AG09319 (cell line): ENCODE measurements at regions not wholly inside any gene's neighbourhood (a gene's known extent, or its start where the extent isn't known, plus 50 kb on each side); places are given as distances from the start of the nearest gene placed in this dataset.

ENCODE experiments used
- DNase-seq: peaks from one replicate; pipeline ENCODE4 v3.0.0-alpha.2; 2010; ENCODE audit warnings: low read depth; ENCODE audit errors: extremely low read depth
- TF ChIP-seq, protein P1 (sequence below): IDR thresholded peaks from 2 replicates; pipeline ENCODE4 v1.5.1; 2011; ENCODE audit warnings: low read depth, mild to moderate bottlenecking, inconsistent platforms, low read length, moderate library complexity

- TF ChIP-seq, protein P1, sequence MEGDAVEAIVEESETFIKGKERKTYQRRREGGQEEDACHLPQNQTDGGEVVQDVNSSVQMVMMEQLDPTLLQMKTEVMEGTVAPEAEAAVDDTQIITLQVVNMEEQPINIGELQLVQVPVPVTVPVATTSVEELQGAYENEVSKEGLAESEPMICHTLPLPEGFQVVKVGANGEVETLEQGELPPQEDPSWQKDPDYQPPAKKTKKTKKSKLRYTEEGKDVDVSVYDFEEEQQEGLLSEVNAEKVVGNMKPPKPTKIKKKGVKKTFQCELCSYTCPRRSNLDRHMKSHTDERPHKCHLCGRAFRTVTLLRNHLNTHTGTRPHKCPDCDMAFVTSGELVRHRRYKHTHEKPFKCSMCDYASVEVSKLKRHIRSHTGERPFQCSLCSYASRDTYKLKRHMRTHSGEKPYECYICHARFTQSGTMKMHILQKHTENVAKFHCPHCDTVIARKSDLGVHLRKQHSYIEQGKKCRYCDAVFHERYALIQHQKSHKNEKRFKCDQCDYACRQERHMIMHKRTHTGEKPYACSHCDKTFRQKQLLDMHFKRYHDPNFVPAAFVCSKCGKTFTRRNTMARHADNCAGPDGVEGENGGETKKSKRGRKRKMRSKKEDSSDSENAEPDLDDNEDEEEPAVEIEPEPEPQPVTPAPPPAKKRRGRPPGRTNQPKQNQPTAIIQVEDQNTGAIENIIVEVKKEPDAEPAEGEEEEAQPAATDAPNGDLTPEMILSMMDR: no peak
- no peak for DNase-seq
Observed at GRCh38 chr12:123100882-123101281, 50.0 kb downstream of the PITPNM2 start.

DNA sequence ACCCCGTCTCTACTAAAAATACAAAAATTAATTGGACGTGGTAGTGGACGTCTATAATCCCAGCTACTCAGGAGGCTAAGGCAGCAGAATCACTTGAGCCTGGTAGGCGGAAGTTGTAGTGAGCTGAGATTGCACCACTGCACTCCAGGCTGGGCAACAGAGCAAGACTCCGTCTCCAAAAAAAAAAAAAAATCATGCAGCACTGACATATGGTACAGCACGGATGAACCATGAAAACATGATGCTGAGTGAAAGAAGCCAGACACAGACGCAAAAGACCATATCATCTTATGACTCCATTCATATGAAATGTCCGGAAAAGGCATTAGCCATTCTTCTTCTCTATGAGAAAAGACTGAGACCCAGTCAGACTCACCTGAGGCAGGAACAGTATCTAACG is 50.4 kb downstream of the PITPNM2 start:
- TF ChIP-seq, protein P1: no peak
- no peak for DNase-seq

GRCh38 chr12:123099560-123100192 is 51.2 kb downstream of the PITPNM2 start:
- TF ChIP-seq, protein P1: no peak
- DNase-seq: no peak

- DNase-seq: no peak
- TF ChIP-seq, protein P1: no peak
Observed at GRCh38 chr12:123098780-123099179, 52.1 kb downstream of the PITPNM2 start.

- TF ChIP-seq, protein P1: no peak
- no peak for DNase-seq
Observed at GRCh38 chr12:123097561-123098084, 53.3 kb downstream of the PITPNM2 start.

GRCh38 chr12:123096741-123097140 is 54.1 kb downstream of the PITPNM2 start:
- TF ChIP-seq, protein P1: no peak
- no peak for DNase-seq

GRCh38 chr12:123096182-123096581 is 54.7 kb downstream of the PITPNM2 start:
- TF ChIP-seq, protein P1: no peak
- no peak for DNase-seq
